GM12872 (cell line): ENCODE measurements at regions not wholly inside any gene's neighbourhood (a gene's known extent, or its start where the extent isn't known, plus 50 kb on each side); places are given as distances from the start of the nearest gene placed in this dataset.

Source experiments
- CTCF ChIP-seq: IDR thresholded peaks from 3 replicates; pipeline ENCODE4 v1.5.1; 2011; ENCODE audit warnings: low read depth, mild to moderate bottlenecking, low read length, moderate library complexity; ENCODE audit not compliant: insufficient read depth

- no peak for TF ChIP-seq CTCF
Observed at GRCh38 chr11:90286640-90287039, 63.8 kb upstream of the CHORDC1 start.

- no peak for TF ChIP-seq CTCF
Observed at GRCh38 chr11:90284171-90284570, 61.3 kb upstream of the CHORDC1 start.

- no peak for TF ChIP-seq CTCF
Observed at GRCh38 chr11:90274362-90274761, 51.5 kb upstream of the CHORDC1 start.
